A549 (cell line): ENCODE measurements at regions not wholly inside any gene's neighbourhood (a gene's known extent, or its start where the extent isn't known, plus 50 kb on each side); places are given as distances from the start of the nearest gene placed in this dataset.
"Not testable (repeated sequence)": the region's sequence is repeated elsewhere in the genome, so short reads cannot be mapped to it uniquely, and the experiment has no call there.

Experiments
- ATAC-seq, 2 experiments: fragments of 200-7000 bp in 1 of 2; fragments of >200 bp in 1 of 2; cut with Nextera tagmentation in 1 of 2; cut with Tn5 transposase in 1 of 2; 3 replicates each; pipeline versions ENCODE4 v1.8.0 to v1.9.1; 2018 to 2020; ENCODE audit warnings: mild to moderate bottlenecking in 1 of 2, moderate library complexity in 1 of 2
- CTCF ChIA-PET: fragments of 300-600 bp; sonication (Branson Sonifier 250); formaldehyde crosslinking; extraction: SDS; loops from one replicate; lab custom pipeline; 2021; ENCODE audit warnings: antibody characterized with exemption, inconsistent platforms; lab: Yijun Ruan, JAX
- POLR2A ChIA-PET: fragments of 350-600 bp; formaldehyde crosslinking; extraction: SDS; loops from one replicate; lab custom pipeline; 2021; ENCODE audit warnings: antibody characterized with exemption, inconsistent platforms; lab: Yijun Ruan, JAX
- DNase-seq, 2 experiments: peaks; one replicate each; pipeline versions ENCODE4 v3.0.0 to v3.0.0-alpha.2; 2011 to 2016; ENCODE audit warnings: low read depth in 1 of 2, low spot score in 1 of 2
- FAIRE-seq: peaks from 2 replicates; lab custom pipeline; 2011; peaks lifted over from hg19 to GRCh38; lab: Jason Lieb, UNC
- H3K27ac ChIP-seq, 2 experiments: fragments of >200 bp; sonication (Bioruptor Twin); formaldehyde crosslinking; 3 replicates each; pipeline ENCODE4 v1.5.1; 2016 to 2017
- H3K4me1 ChIP-seq: fragments of >200 bp; sonication (Bioruptor Twin); formaldehyde crosslinking; 3 replicates; pipeline ENCODE4 v1.6.1; 2016
- H3K4me2 ChIP-seq: fragments of >200 bp; sonication (Bioruptor Twin); formaldehyde crosslinking; 3 replicates; pipeline ENCODE4 v1.6.1; 2016
- H3K4me3 ChIP-seq: fragments of >200 bp; sonication (Bioruptor Twin); formaldehyde crosslinking; 3 replicates; pipeline ENCODE4 v1.5.1; 2016
- H3K9me3 ChIP-seq: fragments of >200 bp; sonication (Bioruptor Twin); formaldehyde crosslinking; 3 replicates; pipeline ENCODE4 v1.6.1; 2016
- ATOH8 ChIP-seq: fragments of 250-450 bp; sonication (Bioruptor Pico); IDR thresholded peaks from 2 replicates; pipeline ENCODE4 v1.5.0; 2020; ENCODE audit warnings: low read depth, mild to moderate bottlenecking, moderate library complexity
- EHMT2 ChIP-seq: fragments of 200-600 bp; sonication (generic); IDR thresholded peaks from 2 replicates; pipeline ENCODE4 v1.6.1; 2016; ENCODE audit warnings: antibody characterized with exemption, low read depth, mild to moderate bottlenecking, moderate library complexity
- FOSL2 ChIP-seq, 2 experiments: fragments of 450-650 bp in 1 of 2; fragments of >200 bp in 1 of 2; sonication (Bioruptor Twin) in 1 of 2; formaldehyde crosslinking; IDR thresholded peaks; 2 replicates each; pipeline versions ENCODE4 v1.5.0 to v1.6.1; 2016 to 2020; ENCODE audit warnings: mild to moderate bottlenecking in 1 of 2, moderate library complexity in 1 of 2
- HDAC2 ChIP-seq: fragments of 200-600 bp; sonication (generic); IDR thresholded peaks from 2 replicates; pipeline ENCODE4 v1.6.1; 2016
- HMGXB4 ChIP-seq: fragments of 250-450 bp; sonication (Bioruptor Pico); IDR thresholded peaks from 2 replicates; pipeline ENCODE4 v1.5.0; 2021; ENCODE audit warnings: mild to moderate bottlenecking, moderate library complexity, borderline replicate concordance
- KDM1A ChIP-seq: fragments of 200-600 bp; sonication (generic); IDR thresholded peaks from 2 replicates; pipeline ENCODE4 v1.6.1; 2016; ENCODE audit warnings: low read depth, mild to moderate bottlenecking
- SREBF2 ChIP-seq: fragments of 450-650 bp; IDR thresholded peaks from 2 replicates; pipeline ENCODE4 v1.6.1; 2014; ENCODE audit warnings: mild to moderate bottlenecking, moderate library complexity
- WGBS: methylation state at CpG from one replicate; pipeline ENCODE4 v1.1.6; 2017; ENCODE audit errors: missing lambda C conversion rate; 5-methylcytosine and 5-hydroxymethylcytosine counted together
- TF ChIP-seq, protein P1 (sequence below): fragments of >200 bp; sonication (Bioruptor Twin); formaldehyde crosslinking; IDR thresholded peaks from 3 replicates; pipeline ENCODE4 v1.5.1; 2016
- TF ChIP-seq, protein P2 (sequence below): IDR thresholded peaks from 2 replicates; pipeline ENCODE4 v1.6.1; 2012

DNA sequence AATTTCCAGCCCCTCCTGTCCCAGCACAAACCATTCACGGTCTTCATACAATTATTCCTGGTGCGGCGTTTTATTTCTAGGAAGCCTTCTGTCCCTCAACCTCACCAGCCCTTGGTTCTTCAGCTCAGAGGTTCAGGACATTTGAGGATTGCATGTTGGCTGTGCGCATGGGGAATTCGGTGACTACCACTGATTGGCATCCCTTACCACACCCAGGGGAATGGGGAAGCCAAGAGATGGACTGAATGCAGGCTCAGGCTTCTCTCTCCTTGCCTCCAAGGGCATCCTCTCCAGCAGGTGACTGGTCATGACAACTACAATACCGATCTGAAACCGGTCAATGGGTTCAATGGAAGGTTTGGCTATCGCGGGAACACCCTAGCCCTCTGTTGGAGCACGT, 153.8 kb downstream of the MTHFS start:
- POLR2A ChIA-PET: no interaction called here

DNA sequence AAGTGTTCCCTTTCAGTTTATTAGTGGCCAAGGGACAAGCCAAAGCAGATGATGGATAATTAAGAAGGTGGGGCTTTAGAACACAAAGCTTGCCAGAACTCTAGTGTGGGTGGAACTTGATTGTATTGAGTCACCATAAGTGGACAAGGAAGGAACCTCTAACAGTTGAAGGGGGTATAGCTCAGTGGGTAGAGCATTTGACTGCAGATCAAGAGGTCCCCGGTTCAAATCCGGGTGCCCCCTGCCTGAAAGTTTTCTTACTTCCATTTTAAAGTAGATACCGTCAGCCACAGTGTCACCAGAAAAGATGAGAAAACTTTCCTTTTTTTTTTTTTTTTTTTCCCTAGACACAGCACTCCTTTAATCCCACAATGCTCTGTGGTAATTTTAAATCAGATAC, 152.3 kb downstream of the MTHFS start:
- TF ChIP-seq SREBF2: peak; percentile 59

More for the DNA sequence above, 153.8 kb downstream of the MTHFS start:
- H3K4me1 ChIP-seq: no peaks in the 10 kb centered on the region
- no peak overlapping the region for H3K4me3 ChIP-seq
- no peak for TF ChIP-seq FOSL2 (IDR thresholded peaks at IDR 0.05)
- no peak for TF ChIP-seq FOSL2 (CRISPR knock-in tag; IDR thresholded peaks at IDR 0.05)
- TF ChIP-seq HDAC2: no peak
- TF ChIP-seq, protein P1, sequence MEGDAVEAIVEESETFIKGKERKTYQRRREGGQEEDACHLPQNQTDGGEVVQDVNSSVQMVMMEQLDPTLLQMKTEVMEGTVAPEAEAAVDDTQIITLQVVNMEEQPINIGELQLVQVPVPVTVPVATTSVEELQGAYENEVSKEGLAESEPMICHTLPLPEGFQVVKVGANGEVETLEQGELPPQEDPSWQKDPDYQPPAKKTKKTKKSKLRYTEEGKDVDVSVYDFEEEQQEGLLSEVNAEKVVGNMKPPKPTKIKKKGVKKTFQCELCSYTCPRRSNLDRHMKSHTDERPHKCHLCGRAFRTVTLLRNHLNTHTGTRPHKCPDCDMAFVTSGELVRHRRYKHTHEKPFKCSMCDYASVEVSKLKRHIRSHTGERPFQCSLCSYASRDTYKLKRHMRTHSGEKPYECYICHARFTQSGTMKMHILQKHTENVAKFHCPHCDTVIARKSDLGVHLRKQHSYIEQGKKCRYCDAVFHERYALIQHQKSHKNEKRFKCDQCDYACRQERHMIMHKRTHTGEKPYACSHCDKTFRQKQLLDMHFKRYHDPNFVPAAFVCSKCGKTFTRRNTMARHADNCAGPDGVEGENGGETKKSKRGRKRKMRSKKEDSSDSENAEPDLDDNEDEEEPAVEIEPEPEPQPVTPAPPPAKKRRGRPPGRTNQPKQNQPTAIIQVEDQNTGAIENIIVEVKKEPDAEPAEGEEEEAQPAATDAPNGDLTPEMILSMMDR: no peak
- TF ChIP-seq KDM1A: no peak
- no peak overlapping the region for H3K27ac ChIP-seq
- peak in 1 of 2 experiments; percentile 29 for DNase-seq
- 65% methylated on average over 10 of the region's 10 CpGs for WGBS
- no peaks in the 10 kb centered on the region for H3K9me3 ChIP-seq
- CTCF ChIA-PET: interaction anchor here (0.5 to 0.6 kb wide), 2 partner anchors 9 to 157 kb away, joined by 3 to 4 read pairs; no protein-coding TSS in a partner anchor
- ATAC-seq: peak in 1 of 2 experiments; percentile 60; a peak in 3 of 6 replicates
- H3K4me2 ChIP-seq: no peak overlapping the region
- no peak for FAIRE-seq

GRCh38 chr15:79756365-79756764, 140.4 kb downstream of the MTHFS start:
- DNase-seq (no peak), ATAC-seq (no peak), FAIRE-seq (no peak)
- H3K27ac ChIP-seq: no peak overlapping the region
- CTCF ChIA-PET: interaction anchor here (1.2 kb wide), 1 partner anchor 376 kb away, joined by 3 read pairs; no protein-coding TSS in a partner anchor
- TF ChIP-seq HMGXB4 (CRISPR knock-in tag) (no peak), ATOH8 (CRISPR knock-in tag) (no peak)
- TF ChIP-seq, protein P2, sequence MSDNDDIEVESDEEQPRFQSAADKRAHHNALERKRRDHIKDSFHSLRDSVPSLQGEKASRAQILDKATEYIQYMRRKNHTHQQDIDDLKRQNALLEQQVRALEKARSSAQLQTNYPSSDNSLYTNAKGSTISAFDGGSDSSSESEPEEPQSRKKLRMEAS: no peak
- no peak overlapping the region for H3K4me3 ChIP-seq
- H3K4me2 ChIP-seq: no peak overlapping the region
- H3K4me1 ChIP-seq: no peaks in the 10 kb centered on the region
- POLR2A ChIA-PET: no interaction called here
- WGBS: 73% methylated on average over 4 of the region's 4 CpGs
- no peaks in the 10 kb centered on the region for H3K9me3 ChIP-seq

More for the DNA sequence above, 152.3 kb downstream of the MTHFS start:
- FAIRE-seq, H3K27ac ChIP-seq, POLR2A ChIA-PET, H3K4me1 ChIP-seq, H3K9me3 ChIP-seq, H3K4me3 ChIP-seq, H3K4me2 ChIP-seq: not testable (repeated sequence)
- peak; percentile 38 to 70 for DNase-seq
- 15% methylated on average over 3 of the region's 3 CpGs for WGBS
- ATAC-seq: peak; percentile 54 to 91; a peak in 5 of 6 replicates
- CTCF ChIA-PET: interaction anchor here (0.6 kb wide), 1 partner anchor 69 kb away, joined by 3 read pairs; no protein-coding TSS in a partner anchor

DNA sequence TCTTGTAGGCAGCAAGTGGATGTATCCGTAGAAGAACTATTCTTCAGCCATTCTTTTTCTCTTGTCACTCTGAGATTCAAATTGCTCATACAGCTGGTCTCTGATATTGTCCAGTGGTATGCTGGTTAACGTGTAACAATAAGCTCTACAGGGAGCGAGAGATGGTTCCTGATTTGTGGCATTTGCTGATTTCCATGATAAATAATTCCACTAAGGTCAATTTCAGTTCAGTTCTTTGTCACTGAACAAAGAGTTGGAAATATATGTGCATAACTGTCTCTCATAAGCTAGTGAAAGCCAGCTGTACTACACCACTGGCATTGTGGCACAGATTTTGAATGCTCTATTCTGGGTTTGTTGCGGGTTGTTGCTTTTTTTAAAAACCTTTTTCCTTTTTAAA, 131.7 kb downstream of the MTHFS start:
- TF ChIP-seq EHMT2: no peak
- TF ChIP-seq SREBF2: no peak
- ChIA-PET CTCF (interaction anchor here (0.8 to 1.9 kb wide), 2 partner anchors 16 to 384 kb away, joined by 3 to 4 read pairs; no protein-coding TSS in a partner anchor), POLR2A (no interaction called here)
- Histone ChIP-seq H3K4me3 (no peak overlapping the region), H3K4me2 (no peak overlapping the region), H3K4me1 (peaks cover 6% of the 10 kb centered on the region; the same call in 1 of the 3 replicates), H3K9me3 (no peaks in the 10 kb centered on the region), H3K27ac (no peak overlapping the region)
- WGBS: 45% methylated on average over 4 of the region's 4 CpGs
- no peak for ATAC-seq
- DNase-seq: no peak
- FAIRE-seq: peak; percentile 18
